Neural cell (in vitro differentiated cells): ENCODE measurements at regions not wholly inside any gene's neighbourhood (a gene's known extent, or its start where the extent isn't known, plus 50 kb on each side); places are given as distances from the start of the nearest gene placed in this dataset.

Source experiments
- H2AFZ ChIP-seq: fragments of 200-600, 300-800 bp; sonication (generic), shearing (Covaris generic); 2 replicates; pipeline ENCODE4 v1.6.0; 2014; ENCODE audit warnings: low read depth, mild to moderate bottlenecking, antibody characterized with exemption, low read length, moderate library complexity
- H3F3A ChIP-seq: fragments of 200-600 bp; shearing (Covaris generic); 2 replicates; pipeline ENCODE4 v1.6.1; 2016; ENCODE audit warnings: mild to moderate bottlenecking, moderate library complexity, mixed read lengths, antibody characterized with exemption, low read length; ENCODE audit not compliant: insufficient read depth, poor library complexity, severe bottlenecking
- H3K27ac ChIP-seq: fragments of 200-600, 300-800 bp; sonication (generic), shearing (Covaris generic); 2 replicates; pipeline ENCODE4 v1.5.1; 2014; ENCODE audit warnings: mild to moderate bottlenecking, low read length, moderate library complexity
- H3K27me3 ChIP-seq: fragments of 300-800, 200-600 bp; sonication (generic), shearing (Covaris generic); 2 replicates; pipeline ENCODE4 v1.6.0; 2014; ENCODE audit warnings: mild to moderate bottlenecking, low read depth, low read length, moderate library complexity; ENCODE audit not compliant: insufficient read depth
- H3K36me3 ChIP-seq: fragments of 300-800, 200-600 bp; sonication (generic), shearing (Covaris generic); 2 replicates; pipeline ENCODE4 v1.5.1; 2014; ENCODE audit warnings: mild to moderate bottlenecking, antibody characterized with exemption, low read length, moderate library complexity; ENCODE audit not compliant: insufficient read depth
- H3K4me2 ChIP-seq: fragments of 300-800, 200-600 bp; sonication (generic), shearing (Covaris generic); 2 replicates; pipeline ENCODE4 v1.6.0; 2014; ENCODE audit warnings: mild to moderate bottlenecking, low read length
- H3K4me3 ChIP-seq: fragments of 300-800, 200-600 bp; sonication (generic), shearing (Covaris generic); 2 replicates; pipeline ENCODE4 v1.5.1; 2014; ENCODE audit warnings: mild to moderate bottlenecking, low read length, moderate library complexity
- H3K79me2 ChIP-seq: fragments of 200-600 bp; shearing (Covaris generic); replicated peaks from 2 replicates; pipeline ENCODE4 v1.6.0; 2014; ENCODE audit warnings: mild to moderate bottlenecking, low read length, moderate library complexity; ENCODE audit not compliant: insufficient read depth
- H3K9ac ChIP-seq: fragments of 300-800, 200-600 bp; sonication (generic), shearing (Covaris generic); 2 replicates; pipeline ENCODE4 v1.6.1; 2016; ENCODE audit warnings: mild to moderate bottlenecking, low read length, mixed read lengths
- H3K9me2 ChIP-seq: fragments of 200-600 bp; shearing (Covaris generic); 2 replicates; pipeline ENCODE4 v1.6.1; 2016; ENCODE audit warnings: mild to moderate bottlenecking, low read length, mixed read lengths; ENCODE audit not compliant: insufficient read depth
- H3K9me3 ChIP-seq: fragments of 200-600, 300-800 bp; sonication (generic), shearing (Covaris generic); 2 replicates; pipeline ENCODE4 v1.6.1; 2016; ENCODE audit warnings: mild to moderate bottlenecking, mixed run types, low read length, moderate library complexity, mixed read lengths
- H4K20me1 ChIP-seq: fragments of 200-600 bp; shearing (Covaris generic); 2 replicates; pipeline ENCODE4 v1.6.1; 2016; ENCODE audit warnings: mild to moderate bottlenecking, mixed run types; ENCODE audit not compliant: insufficient read depth
- EP300 ChIP-seq: fragments of 450-650 bp; conservative IDR thresholded peaks from 2 replicates; pipeline ENCODE4 v1.6.1; 2014; ENCODE audit warnings: antibody characterized with exemption, mild to moderate bottlenecking, moderate library complexity; ENCODE audit not compliant: poor library complexity, severe bottlenecking
- EZH2 ChIP-seq: fragments of 200-600, 300-800 bp; shearing (Covaris generic), sonication (generic); IDR thresholded peaks from 2 replicates; pipeline ENCODE4 v1.6.1; 2014; ENCODE audit warnings: antibody characterized with exemption, low read length, borderline replicate concordance, mild to moderate bottlenecking; ENCODE audit not compliant: insufficient read depth, poor library complexity, severe bottlenecking
- MXI1 ChIP-seq: fragments of 450-650 bp; conservative IDR thresholded peaks from 2 replicates; pipeline ENCODE4 v1.6.1; 2014; ENCODE audit warnings: antibody characterized with exemption, mild to moderate bottlenecking; ENCODE audit not compliant: poor library complexity, severe bottlenecking
- POLR2AphosphoS5 ChIP-seq: IDR thresholded peaks from 2 replicates; pipeline ENCODE4 v1.6.1; 2012
- RAD21 ChIP-seq: fragments of 450-650 bp; conservative IDR thresholded peaks from 2 replicates; pipeline ENCODE4 v1.6.1; 2014; ENCODE audit warnings: antibody characterized with exemption, mild to moderate bottlenecking, moderate library complexity
- SMC3 ChIP-seq: fragments of 450-650 bp; conservative IDR thresholded peaks from 2 replicates; pipeline ENCODE4 v1.6.1; 2014; ENCODE audit warnings: antibody characterized with exemption, mild to moderate bottlenecking, moderate library complexity; ENCODE audit not compliant: poor library complexity
- TAF1 ChIP-seq: IDR thresholded peaks from 2 replicates; pipeline ENCODE4 v1.6.1; 2012; ENCODE audit warnings: low read depth
- TF ChIP-seq, protein P1 (sequence below): IDR thresholded peaks from 2 replicates; pipeline ENCODE4 v1.6.1; 2012; ENCODE audit warnings: borderline replicate concordance
- TF ChIP-seq, protein P2 (sequence below): fragments of 450-650 bp; IDR thresholded peaks from 2 replicates; pipeline ENCODE4 v1.5.1; 2014; ENCODE audit warnings: antibody characterized with exemption, mild to moderate bottlenecking, moderate library complexity; ENCODE audit not compliant: poor library complexity, severe bottlenecking

DNA sequence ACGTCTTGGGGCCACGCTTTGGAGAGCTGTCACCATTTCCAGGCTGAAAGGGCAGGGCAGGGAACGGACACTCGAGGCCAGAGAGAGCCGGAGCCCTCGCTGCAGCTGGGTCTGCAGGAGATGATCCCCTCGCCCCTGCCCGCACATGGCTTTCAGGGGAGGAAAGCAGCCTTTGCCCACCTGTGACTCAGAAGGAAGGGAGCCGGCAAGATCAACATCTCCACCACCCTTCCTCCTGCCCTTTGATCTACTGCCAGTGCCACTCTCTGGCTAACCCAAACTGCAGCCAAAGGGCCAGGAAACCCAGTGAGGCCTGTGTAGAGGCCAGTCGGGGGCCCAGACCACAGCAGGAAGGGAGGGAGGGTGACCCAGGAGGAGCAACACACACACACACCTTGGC is 137.1 kb upstream of the ERCC6L2 start:
- Histone ChIP-seq H3K27ac (no peak overlapping the region), H3K9me3 (no peaks in the 10 kb centered on the region), H2AFZ (no peak overlapping the region), H3K4me2 (no peak overlapping the region), H3K4me3 (no peak overlapping the region), H4K20me1 (no peaks in the 10 kb centered on the region), H3K9me2 (no peaks in the 10 kb centered on the region), H3K9ac (no peak overlapping the region), H3K27me3 (no peaks in the 10 kb centered on the region), H3K36me3 (no peaks in the 10 kb centered on the region), H3K79me2 (no peaks in the 10 kb centered on the region), H3F3A (no peaks in the 10 kb centered on the region)
- TF ChIP-seq, protein P1, sequence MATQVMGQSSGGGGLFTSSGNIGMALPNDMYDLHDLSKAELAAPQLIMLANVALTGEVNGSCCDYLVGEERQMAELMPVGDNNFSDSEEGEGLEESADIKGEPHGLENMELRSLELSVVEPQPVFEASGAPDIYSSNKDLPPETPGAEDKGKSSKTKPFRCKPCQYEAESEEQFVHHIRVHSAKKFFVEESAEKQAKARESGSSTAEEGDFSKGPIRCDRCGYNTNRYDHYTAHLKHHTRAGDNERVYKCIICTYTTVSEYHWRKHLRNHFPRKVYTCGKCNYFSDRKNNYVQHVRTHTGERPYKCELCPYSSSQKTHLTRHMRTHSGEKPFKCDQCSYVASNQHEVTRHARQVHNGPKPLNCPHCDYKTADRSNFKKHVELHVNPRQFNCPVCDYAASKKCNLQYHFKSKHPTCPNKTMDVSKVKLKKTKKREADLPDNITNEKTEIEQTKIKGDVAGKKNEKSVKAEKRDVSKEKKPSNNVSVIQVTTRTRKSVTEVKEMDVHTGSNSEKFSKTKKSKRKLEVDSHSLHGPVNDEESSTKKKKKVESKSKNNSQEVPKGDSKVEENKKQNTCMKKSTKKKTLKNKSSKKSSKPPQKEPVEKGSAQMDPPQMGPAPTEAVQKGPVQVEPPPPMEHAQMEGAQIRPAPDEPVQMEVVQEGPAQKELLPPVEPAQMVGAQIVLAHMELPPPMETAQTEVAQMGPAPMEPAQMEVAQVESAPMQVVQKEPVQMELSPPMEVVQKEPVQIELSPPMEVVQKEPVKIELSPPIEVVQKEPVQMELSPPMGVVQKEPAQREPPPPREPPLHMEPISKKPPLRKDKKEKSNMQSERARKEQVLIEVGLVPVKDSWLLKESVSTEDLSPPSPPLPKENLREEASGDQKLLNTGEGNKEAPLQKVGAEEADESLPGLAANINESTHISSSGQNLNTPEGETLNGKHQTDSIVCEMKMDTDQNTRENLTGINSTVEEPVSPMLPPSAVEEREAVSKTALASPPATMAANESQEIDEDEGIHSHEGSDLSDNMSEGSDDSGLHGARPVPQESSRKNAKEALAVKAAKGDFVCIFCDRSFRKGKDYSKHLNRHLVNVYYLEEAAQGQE: no peak
- TF ChIP-seq EZH2: no peak
- no peak for TF ChIP-seq POLR2AphosphoS5
- TF ChIP-seq SMC3: no peak
- no peak for TF ChIP-seq MXI1
- no peak for TF ChIP-seq TAF1
- no peak for TF ChIP-seq RAD21
- TF ChIP-seq, protein P2, sequence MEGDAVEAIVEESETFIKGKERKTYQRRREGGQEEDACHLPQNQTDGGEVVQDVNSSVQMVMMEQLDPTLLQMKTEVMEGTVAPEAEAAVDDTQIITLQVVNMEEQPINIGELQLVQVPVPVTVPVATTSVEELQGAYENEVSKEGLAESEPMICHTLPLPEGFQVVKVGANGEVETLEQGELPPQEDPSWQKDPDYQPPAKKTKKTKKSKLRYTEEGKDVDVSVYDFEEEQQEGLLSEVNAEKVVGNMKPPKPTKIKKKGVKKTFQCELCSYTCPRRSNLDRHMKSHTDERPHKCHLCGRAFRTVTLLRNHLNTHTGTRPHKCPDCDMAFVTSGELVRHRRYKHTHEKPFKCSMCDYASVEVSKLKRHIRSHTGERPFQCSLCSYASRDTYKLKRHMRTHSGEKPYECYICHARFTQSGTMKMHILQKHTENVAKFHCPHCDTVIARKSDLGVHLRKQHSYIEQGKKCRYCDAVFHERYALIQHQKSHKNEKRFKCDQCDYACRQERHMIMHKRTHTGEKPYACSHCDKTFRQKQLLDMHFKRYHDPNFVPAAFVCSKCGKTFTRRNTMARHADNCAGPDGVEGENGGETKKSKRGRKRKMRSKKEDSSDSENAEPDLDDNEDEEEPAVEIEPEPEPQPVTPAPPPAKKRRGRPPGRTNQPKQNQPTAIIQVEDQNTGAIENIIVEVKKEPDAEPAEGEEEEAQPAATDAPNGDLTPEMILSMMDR: no peak
- TF ChIP-seq EP300: no peak

DNA sequence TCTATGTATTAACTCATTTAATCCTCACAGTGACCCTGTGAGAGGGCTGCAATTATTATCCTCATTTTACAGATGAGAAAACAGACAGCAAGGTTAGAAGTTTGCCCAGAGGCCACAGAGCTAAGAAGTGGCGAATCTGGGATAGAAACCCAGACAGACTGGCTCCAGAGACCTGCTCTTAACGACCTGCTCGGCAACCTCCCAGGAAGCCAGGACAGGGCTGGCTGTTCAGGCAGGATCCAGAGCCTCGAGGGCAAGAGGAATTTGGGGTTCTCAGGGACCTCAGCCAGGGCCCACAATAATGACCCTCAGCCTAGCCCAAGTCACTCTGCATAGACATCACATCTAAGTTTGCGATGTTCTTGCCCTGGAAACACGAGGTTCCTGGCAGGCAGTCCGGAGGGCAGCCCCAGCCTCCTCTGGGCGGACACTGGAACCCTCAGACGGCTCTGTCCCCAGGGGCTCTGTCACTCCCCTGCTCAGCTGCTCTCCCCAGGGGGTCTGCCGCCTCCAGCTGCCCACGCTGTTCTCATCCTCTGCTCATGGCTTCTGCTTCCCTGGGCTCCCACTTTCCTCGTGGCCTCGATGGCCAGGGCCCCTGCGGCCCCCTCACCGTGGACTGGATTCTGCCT is 138.5 kb upstream of the ERCC6L2 start:
- no peak for TF ChIP-seq TAF1
- TF ChIP-seq, protein P2: no peak
- no peak for TF ChIP-seq POLR2AphosphoS5

More for the DNA sequence above, 138.5 kb upstream of the ERCC6L2 start:
- Histone ChIP-seq H3K9me2 (no peaks in the 10 kb centered on the region), H3K9ac (no peak overlapping the region), H4K20me1 (no peaks in the 10 kb centered on the region), H2AFZ (no peak overlapping the region), H3K9me3 (no peaks in the 10 kb centered on the region), H3K79me2 (no peaks in the 10 kb centered on the region), H3F3A (no peaks in the 10 kb centered on the region), H3K4me2 (no peak overlapping the region), H3K36me3 (no peaks in the 10 kb centered on the region), H3K27me3 (no peaks in the 10 kb centered on the region), H3K27ac (no peak overlapping the region), H3K4me3 (no peak overlapping the region)
